ENCODE measurements at regions not wholly inside any gene's neighbourhood (a gene's known extent, or its start where the extent isn't known, plus 50 kb on each side); places are given as distances from the start of the nearest gene placed in this dataset.

GRCh38 chr16:59573528-59574271 is 839.6 kb upstream of the GOT2 start:
- no peak overlapping the region for H2AFZ ChIP-seq (ENCODE audit: low read depth, low read length)
- H3K9me3 ChIP-seq (ENCODE audit: low read length) = no peaks in the 10 kb centered on the region
- no peak overlapping the region for H3K4me2 ChIP-seq (ENCODE audit: low read length)
- no peak overlapping the region for H3K27ac ChIP-seq (ENCODE audit: low read length)
- H3K27me3 ChIP-seq (ENCODE audit: insufficient read depth, low read depth, low read length) = no peaks in the 10 kb centered on the region
- no peaks in the 10 kb centered on the region for H3K79me2 ChIP-seq (replicated peaks; ENCODE audit: insufficient read depth, low read length)
- no peaks in the 10 kb centered on the region for H3K36me3 ChIP-seq (ENCODE audit: insufficient read depth, low read length)
- no peak for TF ChIP-seq CTCF (IDR thresholded peaks at IDR 0.05; ENCODE audit: poor library complexity, severe bottlenecking)
- TF ChIP-seq REST (IDR thresholded peaks at IDR 0.05; ENCODE audit: borderline replicate concordance) = no peak
- no peak for TF ChIP-seq RAD21 (conservative IDR thresholded peaks at IDR 0.05)
- no peak for TF ChIP-seq POLR2AphosphoS5 (IDR thresholded peaks at IDR 0.05)
- TF ChIP-seq MXI1 (conservative IDR thresholded peaks at IDR 0.05; ENCODE audit: poor library complexity, severe bottlenecking) = no peak
- TF ChIP-seq SMC3 (conservative IDR thresholded peaks at IDR 0.05; ENCODE audit: poor library complexity) = no peak
- no peak for TF ChIP-seq TAF1 (IDR thresholded peaks at IDR 0.05; ENCODE audit: low read depth)
- no peak for TF ChIP-seq EZH2 (IDR thresholded peaks at IDR 0.05; ENCODE audit: borderline replicate concordance, insufficient read depth, low read length, poor library complexity, severe bottlenecking)
- TF ChIP-seq EP300 (conservative IDR thresholded peaks at IDR 0.05; ENCODE audit: poor library complexity, severe bottlenecking) = no peak
- H3K9ac ChIP-seq (ENCODE audit: low read length) = no peak overlapping the region
- H3K9me2 ChIP-seq (ENCODE audit: insufficient read depth, low read length) = no peaks in the 10 kb centered on the region
- no peak overlapping the region for H3K4me3 ChIP-seq (ENCODE audit: low read length)
- no peaks in the 10 kb centered on the region for H4K20me1 ChIP-seq (ENCODE audit: insufficient read depth)
- no peaks in the 10 kb centered on the region for H3F3A ChIP-seq (ENCODE audit: insufficient read depth, low read length, poor library complexity, severe bottlenecking)

DNA sequence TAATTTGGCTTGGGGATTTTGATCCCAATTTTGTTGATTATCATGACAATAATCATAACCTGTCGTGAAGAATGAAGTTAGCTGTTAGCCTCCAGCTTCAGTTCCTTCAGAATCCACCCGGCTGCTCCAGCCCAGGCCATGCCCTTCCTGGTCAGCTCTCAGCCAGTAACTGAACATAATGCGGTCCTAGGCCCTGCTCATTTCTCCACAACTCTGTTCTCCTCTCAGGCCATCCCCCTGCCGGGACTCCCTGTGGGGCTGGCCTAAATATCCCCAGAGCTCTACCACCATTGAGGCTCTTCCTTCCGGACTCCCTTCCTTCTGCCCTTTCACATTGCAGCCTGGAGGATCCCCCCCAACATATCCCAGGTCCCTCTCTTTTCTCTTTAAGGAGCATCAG is 833.4 kb upstream of the GOT2 start:
- H3K9me2 ChIP-seq (ENCODE audit: insufficient read depth, low read length) = no peaks in the 10 kb centered on the region
- H3K27ac ChIP-seq (ENCODE audit: low read length) = no peak overlapping the region
- TF ChIP-seq POLR2AphosphoS5 (IDR thresholded peaks at IDR 0.05) (no peak), REST (IDR thresholded peaks at IDR 0.05; ENCODE audit: borderline replicate concordance) (no peak), MXI1 (conservative IDR thresholded peaks at IDR 0.05; ENCODE audit: poor library complexity, severe bottlenecking) (no peak), RAD21 (conservative IDR thresholded peaks at IDR 0.05) (no peak), SMC3 (conservative IDR thresholded peaks at IDR 0.05; ENCODE audit: poor library complexity) (no peak), EP300 (conservative IDR thresholded peaks at IDR 0.05; ENCODE audit: poor library complexity, severe bottlenecking) (no peak), TAF1 (IDR thresholded peaks at IDR 0.05; ENCODE audit: low read depth) (no peak), CTCF (IDR thresholded peaks at IDR 0.05; ENCODE audit: poor library complexity, severe bottlenecking) (no peak), EZH2 (IDR thresholded peaks at IDR 0.05; ENCODE audit: borderline replicate concordance, insufficient read depth, low read length, poor library complexity, severe bottlenecking) (no peak)
- H3K79me2 ChIP-seq (replicated peaks; ENCODE audit: insufficient read depth, low read length) = no peaks in the 10 kb centered on the region
- no peak overlapping the region for H3K4me3 ChIP-seq (ENCODE audit: low read length)
- H2AFZ ChIP-seq (ENCODE audit: low read depth, low read length) = no peak overlapping the region
- H3K4me2 ChIP-seq (ENCODE audit: low read length) = no peak overlapping the region
- H3K27me3 ChIP-seq (ENCODE audit: insufficient read depth, low read depth, low read length) = no peaks in the 10 kb centered on the region
- H4K20me1 ChIP-seq (ENCODE audit: insufficient read depth) = no peaks in the 10 kb centered on the region
- no peaks in the 10 kb centered on the region for H3K36me3 ChIP-seq (ENCODE audit: insufficient read depth, low read length)
- H3F3A ChIP-seq (ENCODE audit: insufficient read depth, low read length, poor library complexity, severe bottlenecking) = no peaks in the 10 kb centered on the region
- H3K9me3 ChIP-seq (ENCODE audit: low read length) = no peaks in the 10 kb centered on the region
- no peak overlapping the region for H3K9ac ChIP-seq (ENCODE audit: low read length)

All from neural cell (in vitro differentiated cells).